ENCODE measurements at regions not wholly inside any gene's neighbourhood (a gene's known extent, or its start where the extent isn't known, plus 50 kb on each side); places are given as distances from the start of the nearest gene placed in this dataset.

GRCh38 chr7:42792841-42793240 is 119.0 kb downstream of the C7orf25 start:
- TF ChIP-seq, protein P1, sequence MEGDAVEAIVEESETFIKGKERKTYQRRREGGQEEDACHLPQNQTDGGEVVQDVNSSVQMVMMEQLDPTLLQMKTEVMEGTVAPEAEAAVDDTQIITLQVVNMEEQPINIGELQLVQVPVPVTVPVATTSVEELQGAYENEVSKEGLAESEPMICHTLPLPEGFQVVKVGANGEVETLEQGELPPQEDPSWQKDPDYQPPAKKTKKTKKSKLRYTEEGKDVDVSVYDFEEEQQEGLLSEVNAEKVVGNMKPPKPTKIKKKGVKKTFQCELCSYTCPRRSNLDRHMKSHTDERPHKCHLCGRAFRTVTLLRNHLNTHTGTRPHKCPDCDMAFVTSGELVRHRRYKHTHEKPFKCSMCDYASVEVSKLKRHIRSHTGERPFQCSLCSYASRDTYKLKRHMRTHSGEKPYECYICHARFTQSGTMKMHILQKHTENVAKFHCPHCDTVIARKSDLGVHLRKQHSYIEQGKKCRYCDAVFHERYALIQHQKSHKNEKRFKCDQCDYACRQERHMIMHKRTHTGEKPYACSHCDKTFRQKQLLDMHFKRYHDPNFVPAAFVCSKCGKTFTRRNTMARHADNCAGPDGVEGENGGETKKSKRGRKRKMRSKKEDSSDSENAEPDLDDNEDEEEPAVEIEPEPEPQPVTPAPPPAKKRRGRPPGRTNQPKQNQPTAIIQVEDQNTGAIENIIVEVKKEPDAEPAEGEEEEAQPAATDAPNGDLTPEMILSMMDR (IDR thresholded peaks at IDR 0.05), result no peak
- TF ChIP-seq POLR2A (IDR thresholded peaks at IDR 0.05), result no peak

Measured in heart left ventricle (tissue), 13 donors.